CD4-positive, alpha-beta T cell (primary cell): ENCODE measurements at regions not wholly inside any gene's neighbourhood (a gene's known extent, or its start where the extent isn't known, plus 50 kb on each side); places are given as distances from the start of the nearest gene placed in this dataset.

Experiments
- ATAC-seq: fragments of 200-7000 bp; cut with Tn5 transposase; one replicate; pipeline ENCODE4 v1.10.0; 2022; ENCODE audit warnings: mild to moderate bottlenecking; ENCODE audit not compliant: poor library complexity
- CTCF ChIA-PET: fragments of 350-600 bp; sonication (Branson Sonifier 250); formaldehyde crosslinking; loops from one replicate; lab custom pipeline; 2021; ENCODE audit warnings: antibody characterized with exemption, inconsistent platforms; lab: Charles Lee
- POLR2A ChIA-PET: fragments of 350-600 bp; sonication (Branson Sonifier 250); formaldehyde crosslinking; loops from one replicate; lab custom pipeline; 2021; ENCODE audit warnings: antibody characterized with exemption, inconsistent platforms; lab: Charles Lee
- DNase-seq, 14 experiments: peaks; one replicate each; pipeline ENCODE4 v3.0.0-alpha.2; 2013 to 2020; ENCODE audit warnings: mixed read lengths in 2 of 14
- H3K27ac ChIP-seq, 2 donors: one replicate each; pipeline versions ENCODE4 v1.5.1 to v1.7.0; 2013; ENCODE audit warnings: low read length in 2 of 2, low read depth in 1 of 2, mild to moderate bottlenecking in 1 of 2
- H3K27me3 ChIP-seq, 2 experiments: 1 replicate in 1 of 2; 2 replicates in 1 of 2; pipeline versions ENCODE4 v1.6.1 to v1.7.0; 2013; ENCODE audit warnings: low read length in 2 of 2, control low read depth in 1 of 2, mild to moderate bottlenecking in 1 of 2, moderate library complexity in 1 of 2; ENCODE audit not compliant: insufficient read depth in 2 of 2, control insufficient read depth in 1 of 2
- H3K36me3 ChIP-seq: one replicate; pipeline ENCODE4 v1.6.1; 2013; ENCODE audit warnings: low read length, control low read depth; ENCODE audit not compliant: insufficient read depth
- H3K4me1 ChIP-seq: one replicate; pipeline ENCODE4 v1.6.1; 2013; ENCODE audit warnings: low read length, control low read depth; ENCODE audit not compliant: insufficient read depth
- H3K4me3 ChIP-seq: one replicate; pipeline ENCODE4 v1.5.1; 2013; ENCODE audit warnings: mild to moderate bottlenecking, low read length, moderate library complexity
- H3K9me3 ChIP-seq, 2 experiments: 1 replicate in 1 of 2; 2 replicates in 1 of 2; pipeline versions ENCODE4 v1.6.1 to v1.7.0; 2013; ENCODE audit warnings: low read length in 2 of 2, mild to moderate bottlenecking in 2 of 2, control low read depth in 1 of 2, moderate library complexity in 1 of 2; ENCODE audit not compliant: control insufficient read depth in 1 of 2, insufficient read depth in 1 of 2
- H3K27ac Mint-ChIP-seq: one replicate; pipeline ENCODE4 v1.8.0; 2020; ENCODE audit warnings: mixed read lengths
- H3K27me3 Mint-ChIP-seq: one replicate; pipeline ENCODE4 v1.8.0; 2021; ENCODE audit warnings: mixed read lengths
- H3K36me3 Mint-ChIP-seq: one replicate; pipeline ENCODE4 v1.8.0; 2021; ENCODE audit warnings: low read depth, mixed read lengths
- H3K4me1 Mint-ChIP-seq: one replicate; pipeline ENCODE4 v1.8.0; 2021; ENCODE audit warnings: low read depth, mixed read lengths
- H3K4me3 Mint-ChIP-seq: one replicate; pipeline ENCODE4 v1.8.0; 2020; ENCODE audit warnings: mild to moderate bottlenecking, mixed read lengths
- H3K9me3 Mint-ChIP-seq: one replicate; pipeline ENCODE4 v1.8.0; 2020; ENCODE audit warnings: mixed read lengths
- CTCF ChIP-seq: fragments of 200-600 bp; IDR thresholded peaks from one replicate; pipeline ENCODE4 v1.8.0; 2022; ENCODE audit warnings: antibody characterized with exemption, mild to moderate bottlenecking
- intact Hi-C, 2 experiments: fragments of 100-400 bp; cut with DNase I in 1 of 2; cut with micrococcal nuclease in 1 of 2; formaldehyde crosslinking; loops; one replicate each; pipeline versions ENCODE4 v1.15.1 to v1.9.0; 2023 to 2025; cut with DNase I, micrococcal nuclease

DNA sequence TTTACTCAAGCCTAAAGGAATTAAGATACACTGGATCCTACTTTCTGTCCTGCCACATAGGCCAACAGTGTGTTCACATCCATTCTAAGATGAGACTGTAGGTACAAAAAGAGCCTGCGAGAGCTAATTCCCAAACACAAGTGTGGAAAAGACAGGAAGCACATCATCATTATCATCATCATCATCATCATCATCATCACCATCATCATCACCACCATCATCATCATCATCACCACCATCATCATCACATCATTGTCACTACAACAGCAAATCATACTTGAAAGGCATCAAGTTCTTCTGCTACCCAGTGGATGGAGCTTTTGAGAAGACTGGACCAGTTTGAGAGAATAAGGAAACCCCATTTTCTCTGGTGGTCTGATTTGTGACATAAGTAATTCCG, 268.1 kb downstream of the HS3ST3A1 start:
- POLR2A ChIA-PET = no interaction called here
- Mint-ChIP-seq H3K9me3 (no peaks in the 10 kb centered on the region), H3K4me1 (peaks cover 6% of the 10 kb centered on the region), H3K27me3 (peaks cover 21% of the 10 kb centered on the region), H3K36me3 (no peaks in the 10 kb centered on the region), H3K27ac (no peak overlapping the region), H3K4me3 (no peak overlapping the region)
- Histone ChIP-seq H3K9me3 (no peaks in the 10 kb centered on the region), H3K4me3 (no peak overlapping the region), H3K27me3 (peaks cover 0 to 4% of the 10 kb centered on the region in 2 experiments), H3K4me1 (no peaks in the 10 kb centered on the region), H3K27ac (no peak overlapping the region), H3K36me3 (no peaks in the 10 kb centered on the region)
- no peak for TF ChIP-seq CTCF
- DNase-seq (no peak), ATAC-seq (no peak)
- intact Hi-C loops = no loop called here
- CTCF ChIA-PET = interaction anchor here (0.6 to 2.0 kb wide), 2 partner anchors 9 to 646 kb away, joined by 3 to 6 read pairs; no protein-coding TSS in a partner anchor

DNA sequence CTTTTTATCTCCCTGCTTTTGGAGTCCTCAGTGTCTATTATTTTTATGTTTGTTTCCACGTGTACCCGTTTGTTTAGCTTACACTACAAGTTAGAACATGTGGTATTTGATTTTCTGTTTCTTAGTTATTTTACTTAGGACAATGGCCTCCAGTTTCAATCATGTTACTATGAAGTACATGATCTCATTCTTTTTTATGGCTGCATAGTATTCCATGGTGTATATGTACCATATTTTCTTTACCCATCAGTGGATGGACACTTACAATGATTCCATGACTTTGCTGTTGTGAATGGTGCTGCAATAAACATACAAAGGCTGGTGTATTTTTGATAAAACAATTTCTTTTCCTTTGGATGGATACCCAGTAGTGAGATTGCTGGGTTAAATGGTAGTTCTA, 269.5 kb downstream of the HS3ST3A1 start:
- CTCF ChIA-PET = no interaction called here
- no peak for TF ChIP-seq CTCF
- no peaks in the 10 kb centered on the region for H3K36me3 ChIP-seq
- Mint-ChIP-seq H3K36me3 (no peaks in the 10 kb centered on the region), H3K4me1 (no peaks in the 10 kb centered on the region), H3K27ac (no peak overlapping the region), H3K27me3 (peaks cover 10% of the 10 kb centered on the region), H3K9me3 (no peaks in the 10 kb centered on the region), H3K4me3 (no peak overlapping the region)
- POLR2A ChIA-PET = no interaction called here
- DNase-seq = no peak
- no peaks in the 10 kb centered on the region for H3K9me3 ChIP-seq
- H3K4me3 ChIP-seq = no peak overlapping the region
- intact Hi-C loops = no loop called here
- H3K4me1 ChIP-seq = no peaks in the 10 kb centered on the region
- peaks cover 0 to 3% of the 10 kb centered on the region in 2 experiments for H3K27me3 ChIP-seq
- ATAC-seq = no peak
- H3K27ac ChIP-seq = no peak overlapping the region

DNA sequence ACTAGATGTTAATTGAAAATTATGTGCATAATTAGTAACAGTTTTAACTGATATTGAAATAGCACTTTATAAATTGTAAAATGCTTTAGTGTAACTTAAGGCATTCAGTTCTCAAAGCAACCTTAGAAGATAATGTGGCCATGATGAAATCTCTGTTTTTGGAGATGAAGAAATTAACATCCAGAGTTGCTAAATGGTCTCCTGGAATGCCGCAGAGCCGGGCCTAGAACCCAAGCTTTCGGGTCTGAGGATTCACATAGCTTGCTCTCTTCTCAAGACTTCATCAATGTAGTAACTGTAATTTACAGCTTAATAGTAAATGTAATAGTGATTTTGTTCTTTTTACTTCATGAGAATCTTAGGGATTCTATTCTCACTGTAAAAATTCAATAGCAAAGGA, 272.3 kb downstream of the HS3ST3A1 start:
- no peaks in the 10 kb centered on the region for H3K9me3 ChIP-seq
- ChIA-PET CTCF (no interaction called here), POLR2A (no interaction called here)
- no peak overlapping the region for H3K4me3 ChIP-seq
- Mint-ChIP-seq H3K4me3 (no peak overlapping the region), H3K36me3 (no peaks in the 10 kb centered on the region), H3K9me3 (no peaks in the 10 kb centered on the region), H3K27me3 (peaks cover 8% of the 10 kb centered on the region), H3K27ac (no peak overlapping the region), H3K4me1 (no peaks in the 10 kb centered on the region)
- no peak for TF ChIP-seq CTCF
- ATAC-seq (no peak), DNase-seq (no peak)
- no peaks in the 10 kb centered on the region for H3K4me1 ChIP-seq
- no peaks in the 10 kb centered on the region for H3K36me3 ChIP-seq
- no peak overlapping the region for H3K27ac ChIP-seq
- H3K27me3 ChIP-seq = no peaks in the 10 kb centered on the region
- intact Hi-C loops = no loop called here
